Muscle of leg (tissue), 3 donors: ENCODE measurements at regions not wholly inside any gene's neighbourhood (a gene's known extent, or its start where the extent isn't known, plus 50 kb on each side); places are given as distances from the start of the nearest gene placed in this dataset.
"Not testable (repeated sequence)": the region's sequence is repeated elsewhere in the genome, so short reads cannot be mapped to it uniquely, and the experiment has no call there.

ENCODE experiments used
- DNase-seq: peaks from one replicate; pipeline ENCODE4 v3.0.0; 2013
- H3K27ac ChIP-seq: one replicate; pipeline ENCODE4 v1.5.1; 2013; ENCODE audit warnings: mild to moderate bottlenecking, low read length, control low read depth
- H3K27me3 ChIP-seq: one replicate; pipeline ENCODE4 v1.6.1; 2013; ENCODE audit warnings: low read length; ENCODE audit not compliant: control insufficient read depth, insufficient read depth
- H3K36me3 ChIP-seq: one replicate; pipeline ENCODE4 v1.6.1; 2013; ENCODE audit warnings: low read length; ENCODE audit not compliant: control insufficient read depth, insufficient read depth
- H3K4me1 ChIP-seq: one replicate; pipeline ENCODE4 v1.6.1; 2013; ENCODE audit warnings: low read length; ENCODE audit not compliant: control insufficient read depth, insufficient read depth
- H3K4me3 ChIP-seq: one replicate; pipeline ENCODE4 v1.5.1; 2013; ENCODE audit warnings: low read length, control low read depth
- H3K9me3 ChIP-seq: replicated peaks from 2 replicates; pipeline ENCODE4 v1.6.1; 2013; ENCODE audit warnings: low read depth, low read length; ENCODE audit not compliant: control insufficient read depth
- WGBS: methylation state at CpG from one replicate; pipeline ENCODE4 v1.1.5; 2013; ENCODE audit warnings: missing lambda C conversion rate; ENCODE audit not compliant: insufficient coverage; 5-methylcytosine and 5-hydroxymethylcytosine counted together

- H3K27ac ChIP-seq, H3K36me3 ChIP-seq, H3K4me1 ChIP-seq, H3K9me3 ChIP-seq, H3K27me3 ChIP-seq: not testable (repeated sequence)
- 4% methylated on average over 10 of the region's 28 CpGs for WGBS
- peak overlapping the region; percentile 32 for H3K4me3 ChIP-seq
- peak; percentile 85 for DNase-seq
Observed at GRCh38 chr20:40968816-40969562, 59.6 kb upstream of the TOP1 start.

GRCh38 chr20:40970218-40970617 lies 58.4 kb upstream of the TOP1 start:
- H3K27ac ChIP-seq: no peak overlapping the region
- peaks cover 3% of the 10 kb centered on the region for H3K4me1 ChIP-seq
- H3K4me3 ChIP-seq: no peak overlapping the region
- H3K9me3 ChIP-seq: no peaks in the 10 kb centered on the region
- no peaks in the 10 kb centered on the region for H3K36me3 ChIP-seq
- H3K27me3 ChIP-seq: no peaks in the 10 kb centered on the region
- WGBS: 95% methylated on average over 6 of the region's 6 CpGs
- no peak for DNase-seq

- H3K27me3 ChIP-seq: no peaks in the 10 kb centered on the region
- H3K9me3 ChIP-seq: peaks cover 3% of the 10 kb centered on the region
- DNase-seq: no peak
- H3K36me3 ChIP-seq: no peaks in the 10 kb centered on the region
- no peaks in the 10 kb centered on the region for H3K4me1 ChIP-seq
- H3K4me3 ChIP-seq: no peak overlapping the region
- no peak overlapping the region for H3K27ac ChIP-seq
Observed at GRCh38 chr20:40977218-40977617, 51.4 kb upstream of the TOP1 start.

GRCh38 chr20:40978761-40979160 lies 49.9 kb upstream of the TOP1 start:
- DNase-seq: no peak
- H3K4me1 ChIP-seq: no peaks in the 10 kb centered on the region
- no peak overlapping the region for H3K27ac ChIP-seq
- H3K9me3 ChIP-seq: peaks cover 3% of the 10 kb centered on the region
- H3K27me3 ChIP-seq: no peaks in the 10 kb centered on the region
- no peaks in the 10 kb centered on the region for H3K36me3 ChIP-seq
- WGBS: 80% methylated on average over 1 of the region's 3 CpGs
- no peak overlapping the region for H3K4me3 ChIP-seq
